Fibroblast of lung (primary cell): ENCODE measurements at regions not wholly inside any gene's neighbourhood (a gene's known extent, or its start where the extent isn't known, plus 50 kb on each side); places are given as distances from the start of the nearest gene placed in this dataset.

Experiments
- EZH2 ChIP-seq: IDR thresholded peaks from 2 replicates; pipeline ENCODE4 v1.5.1; 2012; ENCODE audit warnings: low read length, control low read depth, mild to moderate bottlenecking; ENCODE audit errors: missing control alignments
- TF ChIP-seq, protein P1 (sequence below), 2 donors: IDR thresholded peaks in 1 of 2; conservative IDR thresholded peaks in 1 of 2; 1 replicate in 1 of 2; 2 replicates in 1 of 2; pipeline ENCODE4 v1.5.1; 2011 to 2012; ENCODE audit warnings: low read length in 2 of 2, control low read depth in 1 of 2, inconsistent platforms in 1 of 2, low read depth in 1 of 2, mild to moderate bottlenecking in 1 of 2

DNA sequence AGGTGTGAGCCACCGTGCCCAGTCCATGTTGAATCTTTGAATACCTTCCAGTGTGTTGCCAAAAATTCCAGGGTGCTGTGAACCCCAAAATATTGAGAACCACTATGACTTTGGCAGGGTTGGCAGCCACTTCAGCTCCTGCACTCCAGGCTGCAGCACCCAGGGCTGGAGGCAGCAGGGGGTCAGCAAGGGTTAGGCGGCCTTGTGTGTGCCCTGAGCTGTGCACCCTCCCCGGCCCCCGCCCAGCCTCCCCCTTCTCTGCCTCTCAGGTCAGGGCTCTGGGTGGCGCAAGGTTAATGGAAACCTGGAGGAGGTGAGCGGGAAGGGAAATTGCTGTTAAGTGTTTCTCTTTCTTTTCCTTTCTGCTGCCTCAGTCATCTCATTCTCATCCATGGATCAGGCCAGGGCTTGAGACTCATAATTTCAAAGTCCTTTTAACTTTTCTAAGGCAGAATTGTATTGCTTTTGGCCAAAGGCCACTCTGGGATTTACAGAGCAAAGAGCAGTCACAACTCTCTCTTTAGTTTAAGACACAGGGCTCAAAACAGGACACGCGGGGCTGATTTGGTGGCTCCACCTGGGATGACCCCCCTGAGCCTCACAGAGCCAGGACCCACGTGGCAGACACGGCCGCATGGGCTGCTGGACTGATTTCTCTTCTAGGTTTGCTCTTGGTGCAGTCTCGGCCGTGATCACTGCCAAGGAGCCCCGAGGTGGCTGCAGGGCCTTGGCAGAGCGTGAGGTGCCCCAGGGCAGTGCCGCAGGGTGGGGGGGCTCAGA, 212.3 kb downstream of the PTPRU start:
- TF ChIP-seq, protein P1, sequence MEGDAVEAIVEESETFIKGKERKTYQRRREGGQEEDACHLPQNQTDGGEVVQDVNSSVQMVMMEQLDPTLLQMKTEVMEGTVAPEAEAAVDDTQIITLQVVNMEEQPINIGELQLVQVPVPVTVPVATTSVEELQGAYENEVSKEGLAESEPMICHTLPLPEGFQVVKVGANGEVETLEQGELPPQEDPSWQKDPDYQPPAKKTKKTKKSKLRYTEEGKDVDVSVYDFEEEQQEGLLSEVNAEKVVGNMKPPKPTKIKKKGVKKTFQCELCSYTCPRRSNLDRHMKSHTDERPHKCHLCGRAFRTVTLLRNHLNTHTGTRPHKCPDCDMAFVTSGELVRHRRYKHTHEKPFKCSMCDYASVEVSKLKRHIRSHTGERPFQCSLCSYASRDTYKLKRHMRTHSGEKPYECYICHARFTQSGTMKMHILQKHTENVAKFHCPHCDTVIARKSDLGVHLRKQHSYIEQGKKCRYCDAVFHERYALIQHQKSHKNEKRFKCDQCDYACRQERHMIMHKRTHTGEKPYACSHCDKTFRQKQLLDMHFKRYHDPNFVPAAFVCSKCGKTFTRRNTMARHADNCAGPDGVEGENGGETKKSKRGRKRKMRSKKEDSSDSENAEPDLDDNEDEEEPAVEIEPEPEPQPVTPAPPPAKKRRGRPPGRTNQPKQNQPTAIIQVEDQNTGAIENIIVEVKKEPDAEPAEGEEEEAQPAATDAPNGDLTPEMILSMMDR (conservative IDR thresholded peaks at IDR 0.05 in 1 of 2, IDR thresholded peaks at IDR 0.05 in 1 of 2; ENCODE audit: low read depth in 1 of 2, low read length in 2 of 2): no peak
- no peak for TF ChIP-seq EZH2
